HG03060 (cell line): ENCODE measurements at regions not wholly inside any gene's neighbourhood (a gene's known extent, or its start where the extent isn't known, plus 50 kb on each side); places are given as distances from the start of the nearest gene placed in this dataset.

ENCODE experiments used
- ATAC-seq: cut with Tn5 transposase; IDR thresholded peaks from one replicate; pipeline ENCODE4 v1.9.1; 2021; ENCODE audit warnings: low read depth, moderate number of reproducible peaks; ENCODE audit not compliant: unreplicated experiment

DNA sequence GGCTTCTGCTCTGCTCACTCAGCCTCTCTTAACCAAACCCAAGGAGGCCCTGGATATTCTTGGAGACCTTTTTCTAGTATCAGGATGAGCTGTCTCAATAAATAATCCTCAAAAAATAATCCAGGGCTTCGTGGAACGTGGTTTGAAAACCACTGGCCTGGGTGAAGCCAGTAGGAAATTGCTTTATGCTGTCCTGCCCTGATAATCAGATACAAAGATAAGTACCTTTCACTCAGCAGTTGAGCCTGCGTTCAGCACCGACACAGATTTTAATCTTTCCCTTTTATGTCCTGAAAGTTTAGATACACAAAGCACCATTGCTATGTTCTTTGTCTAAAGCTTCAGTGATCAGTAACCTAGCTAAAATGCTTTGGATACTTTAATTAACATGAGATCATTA is 460.0 kb downstream of the RFC3 start:
- no peak for ATAC-seq

DNA sequence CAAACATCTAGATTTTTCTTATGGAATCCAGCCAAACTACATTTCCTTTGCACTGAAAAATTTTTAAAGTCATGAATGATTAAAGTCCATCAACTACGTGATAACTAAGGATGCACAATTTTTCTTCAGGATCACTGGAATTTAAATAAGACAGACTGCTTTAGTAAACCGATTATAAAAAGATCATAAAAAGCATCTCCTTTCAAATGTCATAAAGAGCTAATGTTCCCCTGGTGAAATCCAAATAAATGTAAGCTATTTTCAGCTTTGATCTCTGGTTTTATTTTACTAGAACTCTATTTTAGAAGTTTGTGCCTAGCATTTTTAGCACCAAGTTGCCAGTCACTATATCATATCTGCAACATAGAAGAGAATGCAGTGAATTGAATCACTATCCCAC is 460.8 kb downstream of the RFC3 start:
- no peak for ATAC-seq

DNA sequence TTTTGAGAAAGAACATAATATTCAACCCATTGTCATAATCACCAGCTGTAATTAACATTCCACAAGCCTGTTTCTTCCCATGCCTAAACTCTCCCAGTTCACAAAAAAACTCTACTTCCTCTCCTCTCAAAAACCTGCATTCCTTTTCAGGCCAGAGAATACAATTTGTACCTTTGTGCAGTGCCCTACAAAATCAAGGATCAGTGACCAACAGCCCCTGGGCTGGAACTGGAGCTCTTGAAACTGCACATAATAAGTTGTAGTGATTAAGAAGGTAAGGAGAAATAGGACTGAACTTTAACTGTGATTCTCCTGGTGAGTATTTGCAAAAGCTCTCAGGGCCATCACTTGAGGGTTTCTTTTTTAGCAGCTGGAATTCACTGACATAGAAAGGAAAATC is 472.7 kb downstream of the RFC3 start:
- no peak for ATAC-seq

DNA sequence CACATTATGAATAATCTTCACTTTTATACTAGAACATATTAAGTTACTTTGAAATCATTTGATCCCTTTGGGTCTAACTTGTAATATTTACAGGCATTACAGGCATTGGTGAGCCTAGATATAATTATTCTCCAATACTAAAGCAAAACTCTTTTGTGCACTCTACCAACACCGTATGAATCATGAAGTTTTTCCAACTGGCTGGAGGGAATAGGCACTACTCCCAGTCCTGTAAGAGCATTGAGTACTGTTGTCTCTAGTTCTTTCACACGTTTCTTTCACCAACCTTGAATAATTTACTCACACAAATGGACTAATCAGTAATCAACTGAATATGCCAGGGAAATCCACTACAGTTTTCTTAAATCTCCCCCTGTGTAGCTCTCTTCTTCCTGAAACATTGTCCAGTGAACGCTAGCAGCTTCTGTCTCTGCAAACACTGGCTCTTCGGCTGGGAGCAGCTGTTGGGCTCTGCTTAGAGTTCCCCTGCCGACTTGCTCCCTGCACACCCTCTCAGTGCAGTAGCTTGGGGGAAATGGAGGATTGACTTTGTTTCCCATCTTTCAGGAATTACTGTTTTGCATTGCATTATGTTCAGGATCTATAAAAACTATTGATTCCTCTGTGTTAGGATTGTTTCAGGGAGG is 476.7 kb downstream of the RFC3 start:
- ATAC-seq = no peak

DNA sequence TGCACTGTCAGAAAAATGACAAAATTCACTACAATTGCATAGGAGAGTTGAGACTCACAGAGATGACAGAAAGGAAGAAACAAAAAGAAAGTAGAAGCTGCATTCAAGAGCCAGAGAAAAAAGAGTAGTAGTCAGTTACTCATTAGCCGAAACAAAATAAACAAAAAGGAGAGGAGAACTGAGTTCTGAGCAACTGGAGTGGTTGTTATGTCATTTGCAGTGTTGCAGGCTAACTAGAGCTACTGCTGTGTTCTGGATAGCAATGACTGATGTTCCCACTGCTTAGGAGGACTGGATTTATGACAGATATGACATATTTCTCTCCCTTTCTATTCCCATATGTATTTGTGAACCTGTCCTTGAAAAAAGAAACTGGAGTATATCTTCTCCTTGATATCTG is 482.6 kb downstream of the RFC3 start:
- ATAC-seq = no peak

DNA sequence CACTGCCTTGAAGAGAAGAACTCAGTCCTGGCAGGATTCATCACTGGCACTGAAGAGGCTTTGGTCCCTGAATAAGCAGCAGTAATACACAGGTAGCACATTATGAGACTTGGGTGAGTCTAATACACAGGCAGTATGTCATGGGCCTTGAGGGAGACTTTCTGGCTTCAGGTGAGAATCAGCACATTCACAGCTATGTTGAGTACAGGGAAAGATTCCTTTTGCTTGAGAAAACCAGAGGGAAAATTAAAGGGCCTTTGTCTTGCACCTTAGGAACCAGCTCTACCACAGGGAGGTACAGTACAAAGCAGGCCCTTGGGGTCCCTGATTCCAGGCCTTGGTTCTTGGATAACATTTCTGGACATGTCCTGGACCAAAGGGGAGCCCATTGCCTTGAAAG is 484.6 kb downstream of the RFC3 start:
- ATAC-seq = no peak

DNA sequence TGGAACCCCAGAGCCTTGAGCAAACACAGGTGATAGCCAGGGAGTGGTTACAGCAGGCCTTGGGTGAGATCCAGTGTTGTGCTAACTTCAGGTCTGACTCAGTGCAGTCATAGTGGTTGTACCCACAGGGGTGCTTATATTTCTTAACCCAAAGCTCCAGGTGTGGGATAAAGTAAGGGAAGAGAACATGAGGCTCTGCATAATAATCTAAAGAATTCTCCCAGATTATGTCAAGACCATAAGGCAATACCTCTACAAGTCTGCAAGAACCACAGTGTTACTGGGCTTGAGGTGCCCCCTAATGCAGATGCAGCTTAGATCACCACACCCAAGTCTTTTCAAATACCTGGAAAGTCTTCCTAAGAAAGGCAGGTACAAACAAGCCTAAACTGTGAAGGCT is 485.4 kb downstream of the RFC3 start:
- no peak for ATAC-seq

DNA sequence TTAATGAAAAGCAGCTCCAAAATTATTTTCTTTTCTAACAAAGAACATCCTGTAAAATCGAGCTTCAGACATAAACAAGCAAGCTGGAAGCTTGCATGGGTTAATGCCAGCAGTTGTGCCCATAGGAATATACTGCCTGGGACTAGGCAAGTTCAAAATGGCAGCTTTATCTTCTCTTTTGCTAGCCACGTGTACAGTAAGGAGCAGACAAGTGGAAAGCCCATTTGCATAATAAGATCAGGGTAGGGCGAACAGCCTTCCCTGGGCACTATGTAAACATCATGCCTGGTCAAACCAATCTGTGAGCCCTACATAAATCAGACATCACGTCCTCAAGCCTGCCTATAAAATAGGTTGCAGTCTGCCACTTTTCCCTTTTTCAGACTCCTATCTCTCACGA is 489.7 kb downstream of the RFC3 start:
- ATAC-seq = no peak

DNA sequence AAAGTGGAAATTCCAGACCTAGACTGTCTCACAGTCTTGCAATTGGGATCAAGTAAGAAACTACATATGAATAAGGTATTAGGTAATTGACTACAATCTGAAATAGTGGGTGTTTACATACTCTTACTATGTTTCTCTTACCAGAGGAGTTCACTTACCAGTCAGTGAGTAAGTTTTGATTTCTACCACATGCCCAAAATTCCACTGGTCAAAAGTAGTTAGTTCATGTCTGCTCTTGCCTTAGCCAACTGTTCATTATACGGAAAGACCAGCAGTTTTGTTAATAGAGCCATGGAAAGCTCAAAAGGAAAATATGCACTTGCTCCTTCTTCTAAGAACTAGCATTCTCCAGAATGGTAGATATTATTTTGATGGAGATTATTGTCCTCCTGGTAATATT is 490.8 kb downstream of the RFC3 start:
- no peak for ATAC-seq

DNA sequence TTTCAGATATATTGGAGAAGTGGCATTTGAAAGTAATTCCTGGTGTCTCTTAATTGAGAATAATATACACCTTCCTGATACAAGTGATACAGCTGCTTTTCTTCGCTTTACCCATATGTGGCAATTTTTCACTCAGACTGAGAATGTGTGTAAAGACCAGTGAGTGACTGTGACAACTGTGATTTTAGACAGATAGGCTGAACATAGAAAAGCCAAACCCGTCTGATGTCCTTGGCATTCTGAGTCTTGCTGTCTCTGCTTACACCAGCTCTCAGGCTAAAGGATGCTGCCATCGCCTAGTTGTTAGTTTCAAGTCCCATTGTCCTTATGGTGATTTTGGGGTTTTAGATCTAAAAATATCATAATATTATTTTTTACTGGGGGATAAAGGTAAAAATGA is 492.6 kb downstream of the RFC3 start:
- no peak for ATAC-seq

DNA sequence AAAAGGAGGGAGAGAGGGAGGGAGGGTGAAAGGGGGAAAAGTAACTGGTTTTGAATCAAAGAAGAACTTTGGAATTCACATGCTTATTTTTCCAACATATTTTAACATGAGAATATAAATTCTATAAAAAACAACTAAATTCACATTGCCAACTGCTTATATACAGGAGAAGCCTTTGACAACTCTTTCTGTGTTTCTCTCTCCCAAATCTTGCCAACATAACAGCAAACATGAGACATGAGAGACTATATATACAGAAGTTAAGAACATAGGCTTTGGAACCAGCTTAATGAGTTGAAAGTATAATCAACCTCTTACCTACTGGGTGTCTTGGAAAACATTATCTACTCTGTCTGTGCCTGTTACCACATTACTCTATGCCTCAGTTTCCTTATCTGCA is 493.3 kb downstream of the RFC3 start:
- no peak for ATAC-seq

DNA sequence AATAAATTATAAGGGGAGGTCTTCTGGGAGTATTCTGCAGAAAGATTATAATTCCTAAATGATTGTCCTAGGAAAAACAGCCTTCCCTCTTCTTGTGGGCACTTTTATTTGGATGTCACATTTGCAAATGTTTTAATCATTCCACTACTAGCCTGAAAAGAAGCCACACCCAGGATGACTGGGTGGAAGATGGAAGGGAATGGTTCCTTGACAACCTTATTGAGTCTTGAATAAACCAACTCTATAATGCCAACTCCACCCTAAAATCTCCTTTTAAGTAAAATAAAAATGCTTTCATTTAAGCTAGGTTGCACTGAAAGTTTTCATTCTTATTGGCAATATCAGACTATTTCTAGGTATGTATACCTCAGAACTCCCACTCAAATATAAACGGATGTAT is 494.6 kb downstream of the RFC3 start:
- no peak for ATAC-seq

DNA sequence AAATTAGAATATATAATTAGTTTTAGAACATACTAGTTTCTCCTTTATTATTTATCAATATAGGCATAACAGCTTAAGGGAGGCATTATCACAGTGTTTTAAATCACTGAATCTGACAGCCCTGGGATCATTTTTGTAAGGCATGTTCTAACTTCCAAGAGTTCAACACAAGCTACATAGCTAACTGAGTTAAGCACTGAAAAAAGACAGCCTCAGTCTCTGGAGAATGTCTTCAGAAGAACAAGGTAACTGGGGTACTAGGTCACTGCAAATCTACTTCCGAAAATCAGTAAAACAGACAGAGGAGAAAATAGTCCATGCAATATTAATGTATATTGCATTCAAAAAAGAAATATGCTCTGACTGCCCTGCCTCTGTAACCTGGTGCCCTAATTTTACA is 502.1 kb downstream of the RFC3 start:
- ATAC-seq = no peak

DNA sequence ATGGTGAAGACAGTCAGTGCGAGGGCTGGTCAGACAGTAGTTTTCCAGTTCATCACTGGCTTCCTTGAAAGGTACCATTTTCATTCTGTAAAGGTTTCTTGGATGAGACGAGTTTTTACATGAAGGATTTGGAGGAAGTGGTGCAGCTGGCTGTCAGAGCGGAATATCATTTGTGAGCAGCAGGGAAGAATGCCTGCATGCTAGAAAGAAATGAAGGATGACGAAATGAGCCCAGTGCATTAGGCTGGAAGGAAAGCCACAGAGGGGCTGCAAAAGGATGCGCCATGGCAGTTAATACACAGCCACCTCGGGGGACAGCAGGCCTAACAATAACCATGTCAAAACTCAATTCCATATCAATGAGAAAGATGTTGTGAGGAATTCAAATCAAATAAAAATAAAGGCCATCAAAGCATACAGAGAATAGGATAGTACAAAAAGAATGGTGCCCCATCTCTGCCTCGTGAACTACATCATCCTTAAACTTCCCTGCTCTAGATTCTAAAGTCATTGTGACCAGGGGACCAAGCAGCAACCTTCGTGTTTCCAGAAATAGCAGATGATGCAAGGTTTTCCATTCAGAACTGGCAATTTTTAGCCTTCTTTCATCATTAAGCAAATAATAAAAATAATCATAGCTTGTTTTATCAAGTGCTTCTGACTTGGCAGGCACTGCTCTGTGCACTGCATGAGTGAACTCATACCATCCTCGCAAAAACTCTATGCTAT is 504.2 kb downstream of the RFC3 start:
- no peak for ATAC-seq

DNA sequence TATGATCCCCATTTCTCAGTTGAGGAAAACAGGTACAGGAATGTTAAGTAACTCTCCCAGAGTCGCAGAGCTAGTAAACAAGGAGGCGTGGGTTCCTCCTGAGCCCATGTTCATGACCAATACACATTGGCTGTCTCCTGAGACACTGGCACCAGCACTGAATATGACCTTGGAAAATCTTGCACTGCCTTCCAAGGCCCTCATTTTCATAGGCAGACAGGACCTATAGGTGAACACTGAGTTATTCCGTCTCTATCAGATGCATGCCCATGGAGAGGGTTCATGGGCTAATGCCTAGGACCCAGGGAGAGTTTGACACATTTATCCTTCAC is 504.8 kb downstream of the RFC3 start:
- ATAC-seq = no peak

DNA sequence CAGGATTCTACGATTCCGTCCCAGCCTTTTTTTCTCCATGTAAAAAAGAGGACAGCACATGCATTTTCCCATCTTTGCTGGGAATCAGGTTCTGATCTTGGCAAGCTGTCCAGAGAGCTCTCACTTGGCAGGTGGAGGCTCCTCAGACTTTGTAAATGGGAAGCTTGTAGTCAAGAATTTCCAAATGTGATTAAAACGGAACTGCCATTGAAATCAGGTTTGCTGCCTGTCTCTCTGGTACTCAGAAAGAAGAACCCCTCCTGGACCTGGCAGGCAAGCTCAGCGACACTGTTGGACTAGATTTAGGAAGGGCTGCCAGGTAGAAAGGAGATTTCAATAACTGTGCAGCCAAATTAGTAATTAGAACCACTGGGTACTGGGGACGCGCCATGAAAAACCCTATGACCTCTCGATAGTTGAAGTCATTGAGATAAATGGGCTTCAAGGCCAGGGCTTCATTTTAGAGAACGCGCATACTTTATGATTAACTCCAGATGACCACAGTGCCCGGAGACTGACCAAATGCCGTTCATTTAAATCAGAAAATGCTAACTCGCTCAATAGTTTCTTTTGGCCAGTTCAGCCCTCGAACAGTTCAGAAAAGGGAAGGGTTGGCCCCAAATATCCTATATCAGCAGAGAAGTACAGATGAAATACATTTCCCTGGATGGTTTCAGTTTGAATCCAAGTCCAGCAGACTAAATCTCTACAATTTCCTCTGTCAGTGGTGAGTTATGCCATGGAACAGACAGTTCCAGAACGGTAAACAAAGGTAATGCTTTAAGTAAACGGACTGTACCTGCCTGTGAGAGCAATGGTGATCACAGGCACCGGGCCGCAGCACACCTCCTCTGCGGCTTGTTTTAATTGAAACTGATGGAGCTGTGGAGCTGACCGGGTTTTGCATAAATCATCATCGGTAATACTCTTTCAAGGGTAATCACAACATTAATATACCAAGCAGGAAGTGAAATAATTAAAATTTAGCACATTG is 517.4 kb downstream of the RFC3 start:
- ATAC-seq = no peak

DNA sequence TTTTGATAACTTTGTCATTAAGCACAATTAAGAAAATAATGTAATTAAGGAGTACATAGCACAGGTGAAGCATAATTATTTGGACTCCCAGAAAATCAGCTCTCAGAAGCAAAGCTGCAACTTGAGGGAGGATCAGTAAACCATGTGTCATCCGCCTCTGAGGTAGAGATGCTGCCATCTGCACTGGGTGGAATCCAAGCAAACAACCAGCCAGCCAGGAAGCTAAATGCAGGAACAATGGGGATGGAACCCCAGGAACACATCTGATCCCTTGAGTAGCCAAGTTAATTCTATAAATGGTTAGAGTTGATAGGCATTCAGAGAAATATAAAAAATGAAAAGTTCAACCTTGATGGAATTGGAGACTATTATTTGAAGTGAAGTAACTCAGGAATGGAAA is 520.2 kb downstream of the RFC3 start:
- ATAC-seq = no peak

DNA sequence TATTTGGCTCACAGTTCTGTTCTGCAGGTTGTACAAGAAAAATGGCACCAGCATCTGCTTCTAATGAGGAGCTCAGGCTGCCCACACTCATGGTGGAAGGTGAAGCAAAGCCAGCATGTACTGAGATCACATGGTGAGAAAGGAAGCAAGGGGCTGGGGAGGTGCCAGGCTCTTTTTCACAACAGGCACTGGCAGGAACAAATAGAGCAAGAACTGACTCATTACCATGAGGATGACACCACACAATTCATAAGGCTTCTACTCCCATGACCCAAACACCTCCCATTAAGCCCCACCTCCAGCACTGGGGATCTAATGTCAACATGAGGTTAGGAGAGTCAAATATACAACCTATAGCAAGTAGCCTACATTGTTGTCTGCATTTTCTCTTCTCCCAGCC is 522.6 kb downstream of the RFC3 start:
- no peak for ATAC-seq

DNA sequence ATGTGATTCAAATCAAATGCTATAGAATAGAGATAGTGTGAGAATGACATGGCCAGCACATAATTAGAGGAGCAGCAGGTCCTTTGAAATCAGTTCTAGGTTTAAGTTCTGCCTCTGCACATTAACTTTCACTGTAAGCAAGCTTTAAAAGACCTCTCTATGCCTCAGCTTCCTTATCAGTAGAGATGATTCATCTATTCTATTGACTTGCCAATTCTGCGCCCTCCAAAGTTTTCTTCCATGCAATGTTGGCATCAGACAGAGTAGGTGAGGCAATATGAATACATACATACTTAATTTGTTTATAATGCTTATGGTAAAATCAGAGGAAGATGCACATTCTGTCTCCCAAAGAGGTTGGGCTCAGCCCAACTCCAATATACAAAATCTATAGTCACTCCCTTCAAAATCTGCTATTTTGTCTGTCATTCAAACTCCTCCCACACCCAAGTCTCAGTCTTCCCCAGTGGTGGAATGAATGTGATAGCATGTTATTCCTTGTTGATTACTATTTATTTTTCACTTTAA is 525.5 kb downstream of the RFC3 start:
- no peak for ATAC-seq

DNA sequence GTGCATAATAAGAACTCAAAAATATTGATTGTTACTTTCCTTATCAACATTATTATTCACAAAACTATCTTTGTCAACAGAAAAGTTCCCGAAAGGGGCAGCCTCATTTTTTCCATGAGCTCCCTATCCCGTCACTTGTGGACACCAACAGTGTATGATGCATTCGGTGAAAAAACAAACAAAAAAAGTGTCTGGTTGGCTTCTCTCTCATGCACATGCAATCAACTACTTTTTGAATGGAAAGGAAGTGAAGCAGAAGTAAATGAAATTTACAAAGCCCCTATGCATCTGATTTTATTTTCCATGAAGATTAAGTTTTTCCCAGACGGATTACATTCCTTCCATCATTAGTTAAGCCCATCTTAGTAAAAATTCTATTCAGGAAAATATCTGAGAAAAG is 526.9 kb downstream of the RFC3 start:
- ATAC-seq = no peak

DNA sequence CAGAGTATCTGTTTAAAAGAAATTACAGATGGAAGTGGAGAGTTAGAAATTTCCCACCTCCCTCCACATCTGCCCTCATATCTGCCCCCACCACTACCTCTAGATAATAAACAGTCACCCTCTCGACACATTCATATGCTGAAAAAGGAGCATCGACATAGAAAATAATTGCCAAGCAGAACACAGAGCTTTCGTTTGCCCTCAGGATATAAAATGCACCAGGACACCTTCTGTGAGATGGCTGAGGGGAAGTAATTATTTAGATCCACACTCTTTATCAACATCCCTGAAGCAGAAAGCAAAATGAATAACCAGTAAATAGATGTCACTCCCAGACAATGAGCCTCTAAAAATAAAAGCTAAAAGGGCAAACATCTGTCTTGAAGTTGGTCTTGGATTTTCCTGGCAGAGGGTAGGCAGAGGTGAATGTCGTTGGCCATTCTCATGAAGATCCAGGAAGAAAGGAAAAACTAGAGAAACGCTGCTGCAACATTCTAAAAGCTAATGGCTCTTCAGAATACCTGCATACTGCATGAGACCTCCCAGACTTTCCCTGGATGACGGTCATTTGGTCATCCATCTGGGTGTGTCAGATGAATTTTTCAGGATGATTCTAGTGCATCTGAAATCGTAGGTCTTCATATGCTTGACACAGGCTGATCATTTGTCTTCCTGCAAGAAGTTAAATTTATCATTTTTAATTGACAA is 527.5 kb downstream of the RFC3 start:
- ATAC-seq = no peak
